ENCODE measurements at regions not wholly inside any gene's neighbourhood (a gene's known extent, or its start where the extent isn't known, plus 50 kb on each side); places are given as distances from the start of the nearest gene placed in this dataset.

GRCh38 chr10:58003945-58004344 lies 263.7 kb downstream of the IPMK start:
- DNase-seq: no peak

- no peak for DNase-seq
These were observed 266.5 kb downstream of the IPMK start for GRCh38 chr10:58001159-58001558.

- DNase-seq: no peak
These were observed 271.2 kb downstream of the IPMK start for GRCh38 chr10:57996536-57996935.

- DNase-seq: no peak
These were observed 274.4 kb downstream of the IPMK start for GRCh38 chr10:57993302-57993701.

GRCh38 chr10:57992321-57993077 lies 275.2 kb downstream of the IPMK start:
- DNase-seq: no peak

GRCh38 chr10:57988964-57989363 lies 278.7 kb downstream of the IPMK start:
- DNase-seq: no peak

- no peak for DNase-seq
These were observed 280.5 kb downstream of the IPMK start for GRCh38 chr10:57987055-57987721.

- DNase-seq: no peak
These were observed 281.3 kb downstream of the IPMK start for GRCh38 chr10:57986422-57986821.

GRCh38 chr10:57983281-57983791 lies 284.4 kb downstream of the IPMK start:
- DNase-seq: no peak

GRCh38 chr10:57982091-57982490 lies 285.6 kb downstream of the IPMK start:
- no peak for DNase-seq

GRCh38 chr10:57979956-57980355 lies 287.7 kb downstream of the IPMK start:
- no peak for DNase-seq

- no peak for DNase-seq
These were observed 288.2 kb downstream of the IPMK start for GRCh38 chr10:57979491-57979890.

- DNase-seq: no peak
These were observed 290.4 kb downstream of the IPMK start for GRCh38 chr10:57977262-57977661.

- no peak for DNase-seq
These were observed 294.2 kb downstream of the IPMK start for GRCh38 chr10:57973451-57973850.

- no peak for DNase-seq
These were observed 294.9 kb downstream of the IPMK start for GRCh38 chr10:57972783-57973182.

GRCh38 chr10:57968328-57969016 lies 299.2 kb downstream of the IPMK start:
- DNase-seq: no peak

- no peak for DNase-seq
These were observed 303.3 kb downstream of the IPMK start for GRCh38 chr10:57964351-57964750.

GRCh38 chr10:57963546-57963945 lies 304.1 kb downstream of the IPMK start:
- DNase-seq: no peak

GRCh38 chr10:57962839-57963238 lies 304.9 kb downstream of the IPMK start:
- DNase-seq: no peak

- no peak for DNase-seq
These were observed 306.2 kb downstream of the IPMK start for GRCh38 chr10:57961487-57961886.

- no peak for DNase-seq
These were observed 307.3 kb downstream of the IPMK start for GRCh38 chr10:57960406-57960805.

- DNase-seq: no peak
These were observed 308.2 kb downstream of the IPMK start for GRCh38 chr10:57959318-57960006.

GRCh38 chr10:57955076-57955475 lies 312.6 kb downstream of the IPMK start:
- DNase-seq: no peak
